ENCODE measurements at regions not wholly inside any gene's neighbourhood (a gene's known extent, or its start where the extent isn't known, plus 50 kb on each side); places are given as distances from the start of the nearest gene placed in this dataset.
"Not testable (repeated sequence)": the region's sequence is repeated elsewhere in the genome, so short reads cannot be mapped to it uniquely, and the experiment has no call there.

GRCh38 chr2:83224591-83225200 lies 1234.4 kb downstream of the SUCLG1 start:
- DNase-seq (ENCODE audit: low read depth) = no peak
- TF ChIP-seq CTCF (IDR thresholded peaks at IDR 0.05; ENCODE audit: control insufficient read depth, insufficient read depth, low read depth, low read length, missing control alignments) = no peak
- no peak overlapping the region for H3K4me3 ChIP-seq (ENCODE audit: control insufficient read depth, low read depth, low read length)

GRCh38 chr2:83221258-83221657 lies 1237.8 kb downstream of the SUCLG1 start:
- peak; percentile 2 for DNase-seq (ENCODE audit: low read depth)
- no peak for TF ChIP-seq CTCF (IDR thresholded peaks at IDR 0.05; ENCODE audit: control insufficient read depth, insufficient read depth, low read depth, low read length, missing control alignments)
- no peak overlapping the region for H3K4me3 ChIP-seq (ENCODE audit: control insufficient read depth, low read depth, low read length)

GRCh38 chr2:83217854-83218253 lies 1241.2 kb downstream of the SUCLG1 start:
- DNase-seq (ENCODE audit: low read depth) = no peak
- no peak for TF ChIP-seq CTCF (IDR thresholded peaks at IDR 0.05; ENCODE audit: control insufficient read depth, insufficient read depth, low read depth, low read length, missing control alignments)
- H3K4me3 ChIP-seq (ENCODE audit: control insufficient read depth, low read depth, low read length) = no peak overlapping the region

GRCh38 chr2:83196225-83196624 lies 1262.9 kb downstream of the SUCLG1 start:
- no peak overlapping the region for H3K4me3 ChIP-seq (ENCODE audit: control insufficient read depth, low read depth, low read length)
- peak; percentile 21 for DNase-seq (ENCODE audit: low read depth)
- peak; percentile 37 for TF ChIP-seq CTCF (IDR thresholded peaks at IDR 0.05; ENCODE audit: control insufficient read depth, insufficient read depth, low read depth, low read length, missing control alignments)

- H3K4me3 ChIP-seq (ENCODE audit: control insufficient read depth, low read depth, low read length) = no peak overlapping the region
- no peak for TF ChIP-seq CTCF (IDR thresholded peaks at IDR 0.05; ENCODE audit: control insufficient read depth, insufficient read depth, low read depth, low read length, missing control alignments)
- no peak for DNase-seq (ENCODE audit: low read depth)
These were observed 1267.8 kb downstream of the SUCLG1 start for GRCh38 chr2:83191316-83191715.

GRCh38 chr2:83186105-83186760 lies 1272.8 kb downstream of the SUCLG1 start:
- H3K4me3 ChIP-seq (ENCODE audit: control insufficient read depth, low read depth, low read length) = no peak overlapping the region
- no peak for DNase-seq (ENCODE audit: low read depth)
- TF ChIP-seq CTCF (IDR thresholded peaks at IDR 0.05; ENCODE audit: control insufficient read depth, insufficient read depth, low read depth, low read length, missing control alignments) = no peak

- not testable (repeated sequence) for H3K4me3 ChIP-seq (ENCODE audit: control insufficient read depth, low read depth, low read length); DNase-seq (ENCODE audit: low read depth)
These were observed 1278.1 kb downstream of the SUCLG1 start for GRCh38 chr2:83180862-83181530.
